ENCODE measurements at regions not wholly inside any gene's neighbourhood (a gene's known extent, or its start where the extent isn't known, plus 50 kb on each side); places are given as distances from the start of the nearest gene placed in this dataset.

DNA sequence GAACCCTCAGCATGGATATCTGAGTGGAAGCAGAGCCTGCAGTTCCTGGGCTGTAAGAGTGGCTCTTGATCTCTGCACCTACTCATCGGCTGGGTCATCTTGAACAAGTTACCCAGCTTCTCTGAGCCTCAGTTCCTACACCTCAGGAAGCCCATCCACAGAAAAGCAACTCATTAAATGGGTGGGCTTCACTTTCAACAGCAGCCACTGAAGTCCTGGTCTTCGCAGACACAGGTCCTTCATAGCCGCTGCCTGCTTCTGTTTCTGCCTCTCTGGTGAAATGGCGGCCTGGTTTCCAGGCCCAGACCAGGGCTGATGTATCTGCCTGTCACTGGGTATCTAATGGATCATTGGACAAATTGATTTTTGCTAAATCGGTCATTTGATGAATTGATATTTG lies 571.4 kb downstream of the PTPRU start:
- Histone ChIP-seq H3K36me3 (no peaks in the 10 kb centered on the region), H3K4me3 (no peak overlapping the region), H3K4me1 (no peaks in the 10 kb centered on the region), H3K27ac (replicated peaks in 1 of 4) (no peak overlapping the region), H3K27me3 (peaks cover 0 to 50% (median 0%) of the 10 kb centered on the region in 4 donors), H3K9me3 (no peaks in the 10 kb centered on the region)
- no peak for DNase-seq (ENCODE audit: extremely low spot score)
- intact Hi-C loops (cut with DNase I): no loop called here
- no peak for TF ChIP-seq POLR2A (IDR thresholded peaks at IDR 0.05; ENCODE audit: low read depth)
- no peak for TF ChIP-seq EP300 (IDR thresholded peaks at IDR 0.05)
- no peak for TF ChIP-seq CTCF (IDR thresholded peaks at IDR 0.05)
- TF ChIP-seq POLR2AphosphoS5 (IDR thresholded peaks at IDR 0.05): no peak
- 83% methylated on average over 5 of the region's 5 CpGs for WGBS

DNA sequence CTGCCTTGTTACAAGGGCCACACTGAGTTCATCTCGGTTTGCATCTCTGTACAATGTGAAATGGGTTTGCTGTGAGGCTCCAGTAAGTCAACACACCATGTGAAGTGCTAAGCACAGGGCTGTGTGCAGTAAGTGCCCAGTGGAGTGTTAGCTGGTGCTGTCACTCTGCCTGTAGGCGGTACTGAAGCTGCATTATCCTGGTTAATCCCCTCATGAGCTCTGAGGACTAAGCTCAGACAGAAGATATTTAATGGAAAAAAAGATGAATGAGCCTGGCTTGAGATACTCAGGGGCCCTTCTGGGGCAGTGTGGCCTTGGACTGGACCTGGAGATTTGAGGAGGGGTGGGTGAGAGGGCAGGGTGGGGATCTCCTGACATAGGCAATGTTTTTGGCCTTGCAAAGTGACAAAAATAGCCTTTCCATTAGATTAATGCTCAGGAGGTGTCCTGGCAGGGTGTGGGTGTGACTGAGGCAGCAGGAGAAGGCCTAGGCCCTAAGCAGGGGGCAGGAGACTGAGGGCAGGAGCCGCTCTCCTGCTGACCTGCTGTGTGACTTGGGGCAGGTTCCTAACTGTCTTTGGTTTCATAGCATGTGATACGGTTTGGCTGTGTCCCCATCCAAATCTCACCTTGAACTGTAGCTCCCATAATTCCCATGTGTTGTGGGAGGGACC lies 570.5 kb downstream of the PTPRU start:
- 67% methylated on average over 4 of the region's 4 CpGs for WGBS
- no peak for DNase-seq (ENCODE audit: extremely low spot score)
- Histone ChIP-seq H3K9me3 (no peaks in the 10 kb centered on the region), H3K27ac (replicated peaks in 1 of 4) (no peak overlapping the region), H3K36me3 (no peaks in the 10 kb centered on the region), H3K4me1 (peaks cover 0 to 7% (median 7%) of the 10 kb centered on the region in 4 donors), H3K4me3 (no peak overlapping the region), H3K27me3 (peaks cover 0 to 59% (median 3%) of the 10 kb centered on the region in 4 donors)
- TF ChIP-seq POLR2AphosphoS5 (IDR thresholded peaks at IDR 0.05): no peak
- no peak for TF ChIP-seq EP300 (IDR thresholded peaks at IDR 0.05)
- TF ChIP-seq CTCF (IDR thresholded peaks at IDR 0.05): no peak
- no peak for TF ChIP-seq POLR2A (IDR thresholded peaks at IDR 0.05; ENCODE audit: low read depth)
- intact Hi-C loops (cut with DNase I): no loop called here

- intact Hi-C loops (cut with DNase I): no loop called here
- DNase-seq (ENCODE audit: extremely low spot score): no peak
- Histone ChIP-seq H3K4me3 (no peak overlapping the region), H3K36me3 (no peaks in the 10 kb centered on the region), H3K9me3 (no peaks in the 10 kb centered on the region), H3K27me3 (peaks cover 0 to 62% (median 3%) of the 10 kb centered on the region in 4 donors), H3K27ac (replicated peaks in 1 of 4) (no peak overlapping the region), H3K4me1 (peaks cover 0 to 11% (median 8%) of the 10 kb centered on the region in 4 donors)
- TF ChIP-seq POLR2A (IDR thresholded peaks at IDR 0.05; ENCODE audit: low read depth) (no peak), EP300 (IDR thresholded peaks at IDR 0.05) (no peak), POLR2AphosphoS5 (IDR thresholded peaks at IDR 0.05) (no peak), CTCF (IDR thresholded peaks at IDR 0.05) (no peak)
- WGBS: 87% methylated on average over 4 of the region's 4 CpGs
Measured at GRCh38 chr1:29805896-29806160, 569.5 kb downstream of the PTPRU start.

DNA sequence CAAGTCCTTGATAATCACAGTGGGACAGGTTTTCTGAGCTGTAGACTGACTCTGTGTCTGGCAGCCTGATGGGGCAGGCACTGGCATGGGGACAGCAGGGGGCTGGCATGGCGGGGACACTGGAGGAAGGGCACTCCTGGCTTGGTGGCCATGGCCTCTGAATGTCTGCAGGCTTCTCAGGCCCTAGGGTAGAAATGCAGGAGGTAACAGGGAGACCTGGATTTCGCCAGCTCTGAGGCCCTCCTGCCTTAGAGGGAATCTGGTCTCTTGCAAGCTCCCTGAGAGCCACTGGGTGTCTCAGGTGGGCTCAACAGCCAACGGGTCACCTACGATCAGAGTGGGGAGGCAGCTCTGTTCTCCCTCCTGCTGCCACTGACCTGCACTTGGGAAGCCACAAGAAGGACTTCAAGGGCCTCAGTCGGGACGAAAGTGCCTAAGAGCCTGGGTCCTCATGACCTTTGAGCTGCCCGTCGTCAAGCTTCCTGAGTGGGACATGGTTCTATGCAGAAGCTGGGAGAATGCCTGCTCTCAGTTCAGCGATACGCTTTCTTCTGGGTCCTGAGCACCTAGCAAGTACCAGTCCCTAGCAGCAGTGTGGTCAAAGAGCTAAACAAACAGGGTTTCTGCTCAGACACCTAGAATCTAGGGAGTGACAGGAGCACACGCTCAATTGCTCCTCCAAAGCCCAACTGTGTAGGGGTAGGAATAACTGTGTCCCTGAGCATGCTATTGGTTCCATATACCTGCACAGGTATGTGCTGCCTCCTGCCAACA lies 569.0 kb downstream of the PTPRU start:
- H3K36me3 ChIP-seq: no peaks in the 10 kb centered on the region
- H3K27me3 ChIP-seq: peaks cover 0 to 62% (median 3%) of the 10 kb centered on the region in 4 donors
- no peak overlapping the region for H3K27ac ChIP-seq (replicated peaks in 1 of 4)
- no peaks in the 10 kb centered on the region for H3K9me3 ChIP-seq
- WGBS: 76% methylated on average over 9 of the region's 11 CpGs
- DNase-seq (ENCODE audit: extremely low spot score): peak; percentile 78
- TF ChIP-seq CTCF (IDR thresholded peaks at IDR 0.05) (no peak), EP300 (IDR thresholded peaks at IDR 0.05) (no peak), POLR2A (IDR thresholded peaks at IDR 0.05; ENCODE audit: low read depth) (no peak), POLR2AphosphoS5 (IDR thresholded peaks at IDR 0.05) (no peak)
- H3K4me3 ChIP-seq: no peak overlapping the region
- intact Hi-C loops (cut with DNase I): no loop called here
- H3K4me1 ChIP-seq: peaks cover 0 to 11% (median 8%) of the 10 kb centered on the region in 4 donors

Measured in esophagus muscularis mucosa (tissue), 4 donors.